GM20000 (cell line): ENCODE measurements at regions not wholly inside any gene's neighbourhood (a gene's known extent, or its start where the extent isn't known, plus 50 kb on each side); places are given as distances from the start of the nearest gene placed in this dataset.
"Not testable (repeated sequence)": the region's sequence is repeated elsewhere in the genome, so short reads cannot be mapped to it uniquely, and the experiment has no call there.

Source experiments
- DNase-seq: peaks from one replicate; pipeline ENCODE4 v3.0.0; 2012; ENCODE audit warnings: low spot score
- CTCF ChIP-seq: IDR thresholded peaks from 2 replicates; pipeline ENCODE4 v1.5.1; 2012; ENCODE audit warnings: mild to moderate bottlenecking, control low read depth; ENCODE audit errors: extremely low read depth, missing control alignments

DNA sequence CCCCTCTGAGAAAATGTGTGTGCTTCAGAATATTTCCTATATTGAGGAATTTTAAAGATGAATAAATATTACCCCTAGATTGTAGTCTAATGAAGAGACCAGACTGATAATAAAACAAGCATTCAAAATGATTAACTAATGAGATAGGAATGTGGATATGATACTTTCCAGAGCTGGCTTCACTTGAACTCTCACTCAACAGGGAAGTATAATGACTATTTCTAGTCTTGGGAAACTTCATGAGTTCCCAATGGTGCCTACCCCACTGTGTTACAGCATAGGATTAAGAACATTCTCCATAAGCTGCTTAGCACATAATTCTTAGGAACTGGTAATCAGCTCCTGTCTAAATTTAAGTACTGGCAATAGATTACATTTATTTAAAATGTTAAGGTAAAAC is 261.5 kb upstream of the ZNF385D start:
- TF ChIP-seq CTCF, result no peak
- DNase-seq, result no peak

DNA sequence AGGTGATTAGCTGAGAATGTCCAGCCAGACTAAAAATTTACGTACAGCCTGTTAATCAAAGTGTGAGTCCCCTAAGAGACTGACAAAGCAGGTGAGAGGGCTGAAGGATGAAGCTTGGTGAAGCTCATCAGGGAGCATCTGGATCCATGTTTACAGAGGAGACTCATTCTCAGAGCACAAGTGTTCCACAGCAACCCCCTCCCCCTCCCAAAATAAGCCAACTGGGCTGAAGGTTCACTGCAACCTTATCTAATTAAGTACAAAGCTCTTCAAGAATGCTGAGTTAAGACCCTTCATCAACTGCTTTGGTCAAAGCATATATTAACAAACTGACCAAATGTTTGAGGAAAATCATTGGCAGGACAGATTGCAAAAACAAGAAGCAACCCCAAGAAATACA is 262.6 kb upstream of the ZNF385D start:
- no peak for DNase-seq
- no peak for TF ChIP-seq CTCF

DNA sequence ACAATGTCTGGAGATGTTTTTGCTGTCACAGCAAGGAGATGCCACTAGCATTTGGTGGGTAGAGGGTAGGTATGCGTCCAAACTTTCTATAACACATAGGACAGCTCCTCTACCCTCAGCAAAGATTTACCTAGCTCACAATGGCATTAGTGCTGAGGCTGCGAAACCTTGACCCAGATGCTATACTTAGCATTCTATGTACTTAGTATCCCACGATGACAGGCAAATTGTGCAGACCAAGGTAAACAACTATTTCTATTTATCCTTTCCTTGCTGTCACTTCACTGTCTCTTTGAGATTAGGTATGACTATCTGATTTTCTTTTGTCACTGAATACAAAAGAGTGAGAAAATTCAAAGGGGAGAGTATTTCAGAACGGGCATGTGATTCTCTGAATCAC is 265.2 kb upstream of the ZNF385D start:
- TF ChIP-seq CTCF, result no peak
- DNase-seq, result no peak

GRCh38 chr3:22024638-22025037 is 273.6 kb upstream of the ZNF385D start:
- not testable (repeated sequence) for DNase-seq

GRCh38 chr3:22029480-22029879 is 278.5 kb upstream of the ZNF385D start:
- no peak for TF ChIP-seq CTCF
- DNase-seq, result no peak

DNA sequence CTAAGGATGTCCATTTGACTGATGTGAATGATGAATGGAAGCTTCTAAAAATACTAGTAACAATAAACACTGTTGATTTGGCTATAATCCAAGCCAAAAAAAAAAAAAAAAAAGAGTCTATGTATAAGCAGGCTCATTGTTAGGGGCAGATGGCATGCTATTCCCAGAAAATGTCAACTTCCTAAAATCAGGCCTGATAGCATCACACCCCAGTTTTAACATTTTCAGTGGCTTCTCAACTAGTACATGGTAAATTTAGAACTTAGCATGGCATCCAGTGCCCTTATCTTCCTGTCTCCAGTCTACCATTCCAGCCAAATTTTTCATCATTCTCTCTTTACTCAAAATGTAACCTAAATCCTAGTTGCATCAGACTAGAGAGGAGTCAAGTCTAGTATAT is 288.2 kb upstream of the ZNF385D start:
- TF ChIP-seq CTCF, result no peak
- no peak for DNase-seq

GRCh38 chr3:22040150-22040549 is 289.1 kb upstream of the ZNF385D start:
- no peak for DNase-seq
- TF ChIP-seq CTCF, result no peak

GRCh38 chr3:22045882-22046281 is 294.9 kb upstream of the ZNF385D start:
- TF ChIP-seq CTCF, result no peak
- no peak for DNase-seq
